HEK293 (cell line): ENCODE measurements at regions not wholly inside any gene's neighbourhood (a gene's known extent, or its start where the extent isn't known, plus 50 kb on each side); places are given as distances from the start of the nearest gene placed in this dataset.

Source experiments
- OSR2 ChIP-seq: fragments of 450-650 bp; formaldehyde crosslinking; IDR thresholded peaks from 2 replicates; pipeline ENCODE4 v1.5.1; 2016; ENCODE audit warnings: missing biosample characterization, missing genetic modification characterization
- TSHZ1 ChIP-seq: fragments of 450-650 bp; formaldehyde crosslinking; IDR thresholded peaks from 2 replicates; pipeline ENCODE4 v1.5.1; 2016; ENCODE audit warnings: missing biosample characterization, missing genetic modification characterization, borderline replicate concordance
- ZNF221 ChIP-seq: fragments of 450-650 bp; formaldehyde crosslinking; IDR thresholded peaks from 2 replicates; pipeline ENCODE4 v1.5.1; 2017; ENCODE audit warnings: missing biosample characterization, missing genetic modification characterization, borderline replicate concordance
- ZNF26 ChIP-seq: fragments of 450-650 bp; formaldehyde crosslinking; IDR thresholded peaks from 2 replicates; pipeline ENCODE4 v1.5.1; 2016; ENCODE audit warnings: missing biosample characterization, missing genetic modification characterization
- TF ChIP-seq, protein P1 (sequence below): fragments of 450-650 bp; formaldehyde crosslinking; IDR thresholded peaks from 2 replicates; pipeline ENCODE4 v1.5.1; 2016; ENCODE audit warnings: missing biosample characterization, missing genetic modification characterization
- TF ChIP-seq, protein P2 (sequence below): fragments of 450-650 bp; formaldehyde crosslinking; IDR thresholded peaks from 2 replicates; pipeline ENCODE4 v1.5.1; 2016; ENCODE audit warnings: missing biosample characterization, missing genetic modification characterization

DNA sequence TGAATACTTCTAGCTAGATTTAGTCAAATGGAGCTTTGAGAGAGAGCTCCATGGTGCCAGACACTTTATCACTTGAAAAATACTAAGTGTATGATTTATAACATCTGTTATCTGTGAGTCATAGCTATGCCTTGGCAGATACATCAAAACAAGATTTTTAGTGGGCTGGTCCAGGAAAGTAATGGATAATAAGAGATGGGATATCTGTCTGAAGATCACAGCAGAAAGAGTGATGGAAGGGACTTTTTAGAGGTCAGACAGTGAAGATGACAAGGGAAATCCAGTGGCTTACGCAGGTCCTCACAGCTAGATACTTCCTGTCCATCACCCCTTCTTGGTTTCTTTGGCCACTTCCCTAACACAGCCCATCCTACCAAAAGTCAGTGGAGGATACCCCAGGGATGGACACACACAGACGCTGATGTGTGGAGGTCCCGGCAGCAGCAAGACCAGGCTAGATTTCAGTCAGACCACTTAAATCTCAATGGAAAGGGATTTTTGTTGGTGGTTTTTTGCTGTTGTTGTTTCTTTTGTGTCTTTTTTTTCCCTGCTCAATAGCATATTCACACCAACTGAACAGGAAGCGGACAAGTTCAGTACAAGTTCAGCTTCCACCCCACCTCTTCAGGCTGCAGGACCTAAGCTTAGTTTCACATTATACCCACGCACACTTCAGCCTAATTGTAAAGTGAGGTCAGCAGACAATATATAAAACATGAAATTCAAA, 209.3 kb downstream of the ALDH8A1 start:
- TF ChIP-seq ZNF221 (tag by site-specific recombination) = no peak
- no peak for TF ChIP-seq TSHZ1 (tag by site-specific recombination)
- TF ChIP-seq, protein P1, sequence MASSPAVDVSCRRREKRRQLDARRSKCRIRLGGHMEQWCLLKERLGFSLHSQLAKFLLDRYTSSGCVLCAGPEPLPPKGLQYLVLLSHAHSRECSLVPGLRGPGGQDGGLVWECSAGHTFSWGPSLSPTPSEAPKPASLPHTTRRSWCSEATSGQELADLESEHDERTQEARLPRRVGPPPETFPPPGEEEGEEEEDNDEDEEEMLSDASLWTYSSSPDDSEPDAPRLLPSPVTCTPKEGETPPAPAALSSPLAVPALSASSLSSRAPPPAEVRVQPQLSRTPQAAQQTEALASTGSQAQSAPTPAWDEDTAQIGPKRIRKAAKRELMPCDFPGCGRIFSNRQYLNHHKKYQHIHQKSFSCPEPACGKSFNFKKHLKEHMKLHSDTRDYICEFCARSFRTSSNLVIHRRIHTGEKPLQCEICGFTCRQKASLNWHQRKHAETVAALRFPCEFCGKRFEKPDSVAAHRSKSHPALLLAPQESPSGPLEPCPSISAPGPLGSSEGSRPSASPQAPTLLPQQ (tag by site-specific recombination) = no peak
- TF ChIP-seq, protein P2, sequence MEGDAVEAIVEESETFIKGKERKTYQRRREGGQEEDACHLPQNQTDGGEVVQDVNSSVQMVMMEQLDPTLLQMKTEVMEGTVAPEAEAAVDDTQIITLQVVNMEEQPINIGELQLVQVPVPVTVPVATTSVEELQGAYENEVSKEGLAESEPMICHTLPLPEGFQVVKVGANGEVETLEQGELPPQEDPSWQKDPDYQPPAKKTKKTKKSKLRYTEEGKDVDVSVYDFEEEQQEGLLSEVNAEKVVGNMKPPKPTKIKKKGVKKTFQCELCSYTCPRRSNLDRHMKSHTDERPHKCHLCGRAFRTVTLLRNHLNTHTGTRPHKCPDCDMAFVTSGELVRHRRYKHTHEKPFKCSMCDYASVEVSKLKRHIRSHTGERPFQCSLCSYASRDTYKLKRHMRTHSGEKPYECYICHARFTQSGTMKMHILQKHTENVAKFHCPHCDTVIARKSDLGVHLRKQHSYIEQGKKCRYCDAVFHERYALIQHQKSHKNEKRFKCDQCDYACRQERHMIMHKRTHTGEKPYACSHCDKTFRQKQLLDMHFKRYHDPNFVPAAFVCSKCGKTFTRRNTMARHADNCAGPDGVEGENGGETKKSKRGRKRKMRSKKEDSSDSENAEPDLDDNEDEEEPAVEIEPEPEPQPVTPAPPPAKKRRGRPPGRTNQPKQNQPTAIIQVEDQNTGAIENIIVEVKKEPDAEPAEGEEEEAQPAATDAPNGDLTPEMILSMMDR (tag by site-specific recombination) = no peak
- no peak for TF ChIP-seq OSR2 (tag by site-specific recombination)
- TF ChIP-seq ZNF26 (tag by site-specific recombination) = no peak
